ENCODE measurements at regions not wholly inside any gene's neighbourhood (a gene's known extent, or its start where the extent isn't known, plus 50 kb on each side); places are given as distances from the start of the nearest gene placed in this dataset.

- TF ChIP-seq CTCF (IDR thresholded peaks at IDR 0.05; ENCODE audit: low read depth, low read length), result no peak
- TF ChIP-seq POLR2A (IDR thresholded peaks at IDR 0.05; ENCODE audit: extremely low read depth, insufficient read length), result no peak
Measured at GRCh38 chr3:193775421-193776077, 182.5 kb downstream of the OPA1 start.
